ENCODE measurements at regions not wholly inside any gene's neighbourhood (a gene's known extent, or its start where the extent isn't known, plus 50 kb on each side); places are given as distances from the start of the nearest gene placed in this dataset.
A peak's percentile ranks its signal among the peaks of the same experiment; 100 is the strongest.
"Not testable (repeated sequence)": the region's sequence is repeated elsewhere in the genome, so short reads cannot be mapped to it uniquely, and the experiment has no call there.

- DNase-seq, result peak in 1 of 2 donors; percentile 13
Observed at GRCh38 chr18:44579028-44579702, 101.5 kb upstream of the SETBP1 start.

GRCh38 chr18:44579745-44580144 is 100.9 kb upstream of the SETBP1 start:
- DNase-seq, result peak in 1 of 2 donors; percentile 10

GRCh38 chr18:44580159-44580558 is 100.5 kb upstream of the SETBP1 start:
- no peak for DNase-seq

GRCh38 chr18:44580782-44581181 is 99.9 kb upstream of the SETBP1 start:
- not testable (repeated sequence) for DNase-seq

- no peak for DNase-seq
Observed at GRCh38 chr18:44582456-44582855, 98.2 kb upstream of the SETBP1 start.

- no peak for DNase-seq
Observed at GRCh38 chr18:44584900-44585299, 95.8 kb upstream of the SETBP1 start.

- DNase-seq, result no peak
Observed at GRCh38 chr18:44586782-44587524, 93.7 kb upstream of the SETBP1 start.

- no peak for DNase-seq
Observed at GRCh38 chr18:44588508-44588907, 92.2 kb upstream of the SETBP1 start.

- DNase-seq, result no peak
Observed at GRCh38 chr18:44589693-44590355, 90.9 kb upstream of the SETBP1 start.

GRCh38 chr18:44590956-44591670 is 89.6 kb upstream of the SETBP1 start:
- no peak for DNase-seq

GRCh38 chr18:44592639-44593038 is 88.0 kb upstream of the SETBP1 start:
- DNase-seq, result no peak

- no peak for DNase-seq
Observed at GRCh38 chr18:44594799-44595467, 85.8 kb upstream of the SETBP1 start.

- no peak for DNase-seq
Observed at GRCh38 chr18:44597797-44598196, 82.9 kb upstream of the SETBP1 start.

GRCh38 chr18:44598514-44598913 is 82.2 kb upstream of the SETBP1 start:
- DNase-seq, result no peak

GRCh38 chr18:44599412-44599811 is 81.3 kb upstream of the SETBP1 start:
- DNase-seq, result no peak

GRCh38 chr18:44601447-44601846 is 79.2 kb upstream of the SETBP1 start:
- DNase-seq, result no peak

- DNase-seq, result no peak
Observed at GRCh38 chr18:44602380-44602779, 78.3 kb upstream of the SETBP1 start.

GRCh38 chr18:44602845-44603244 is 77.8 kb upstream of the SETBP1 start:
- DNase-seq, result no peak

- no peak for DNase-seq
Observed at GRCh38 chr18:44609181-44609941, 71.3 kb upstream of the SETBP1 start.

GRCh38 chr18:44620812-44621211 is 59.9 kb upstream of the SETBP1 start:
- DNase-seq, result no peak

GRCh38 chr18:44624052-44624451 is 56.6 kb upstream of the SETBP1 start:
- no peak for DNase-seq

GRCh38 chr18:44625386-44625785 is 55.3 kb upstream of the SETBP1 start:
- DNase-seq, result no peak

Measured in inflammatory macrophage treated with lipopolysaccharide for 1 hour (primary cell).